Caco-2 (cell line): ENCODE measurements at regions not wholly inside any gene's neighbourhood (a gene's known extent, or its start where the extent isn't known, plus 50 kb on each side); places are given as distances from the start of the nearest gene placed in this dataset.

Experiments used
- BruUV-seq: library from RNA; stranded (reverse); fragments of 400-500 nt; replicated peaks from 2 replicates; lab custom pipeline; 2021; lab: Mats Ljungman, UMichigan
- CTCF ChIA-PET: fragments of 300-600 bp; sonication (Branson Sonifier 250); formaldehyde crosslinking; loops from one replicate; lab custom pipeline; 2022; ENCODE audit warnings: antibody characterized with exemption; lab: Charles Lee
- POLR2A ChIA-PET: fragments of 300-600 bp; sonication (Branson Sonifier 250); formaldehyde crosslinking; loops from one replicate; lab custom pipeline; 2022; ENCODE audit warnings: antibody characterized with exemption; lab: Charles Lee
- DNase-seq, 2 experiments: peaks; one replicate each; pipeline versions ENCODE4 v3.0.0 to v3.0.0-alpha.2; 2020 to 2022
- H3K27me3 ChIP-seq: replicated peaks from 2 replicates; pipeline ENCODE4 v1.6.0; 2011; ENCODE audit warnings: low read length; ENCODE audit not compliant: control insufficient read depth, insufficient read depth
- H3K36me3 ChIP-seq: 2 replicates; pipeline ENCODE4 v1.5.1; 2011; ENCODE audit warnings: low read length; ENCODE audit not compliant: control insufficient read depth, insufficient read depth
- H3K4me1 ChIP-seq: fragments of 250-450 bp; sonication (Bioruptor Pico); 2 replicates; pipeline ENCODE4 v1.5.1; 2020; ENCODE audit warnings: mild to moderate bottlenecking
- H3K4me3 ChIP-seq: 2 replicates; pipeline ENCODE4 v1.5.1; 2011; ENCODE audit warnings: low read depth, mild to moderate bottlenecking, control low read depth, low read length
- H3K9me3 ChIP-seq: fragments of 250-450 bp; sonication (Bioruptor Pico); 2 replicates; pipeline ENCODE4 v1.5.1; 2020; ENCODE audit warnings: mild to moderate bottlenecking, moderate library complexity
- H3K27ac Mint-ChIP-seq: one replicate; pipeline ENCODE4 v1.8.0; 2022; ENCODE audit warnings: mixed read lengths; ENCODE audit not compliant: unreplicated experiment
- H3K27me3 Mint-ChIP-seq: one replicate; pipeline ENCODE4 v1.8.0; 2022; ENCODE audit warnings: mixed read lengths; ENCODE audit not compliant: insufficient read depth, unreplicated experiment
- H3K36me3 Mint-ChIP-seq: one replicate; pipeline ENCODE4 v1.8.0; 2022; ENCODE audit warnings: mild to moderate bottlenecking, mixed read lengths; ENCODE audit not compliant: insufficient read depth, unreplicated experiment
- H3K4me1 Mint-ChIP-seq: one replicate; pipeline ENCODE4 v1.8.0; 2022; ENCODE audit warnings: low read depth, mixed read lengths; ENCODE audit not compliant: unreplicated experiment
- H3K4me3 Mint-ChIP-seq: one replicate; pipeline ENCODE4 v1.8.0; 2022; ENCODE audit warnings: mild to moderate bottlenecking, moderate library complexity, mixed read lengths; ENCODE audit not compliant: unreplicated experiment
- H3K9me3 Mint-ChIP-seq: one replicate; pipeline ENCODE4 v1.8.0; 2022; ENCODE audit warnings: mixed read lengths; ENCODE audit not compliant: unreplicated experiment
- CTCF ChIP-seq, 2 experiments: fragments of 200-600 bp in 1 of 2; IDR thresholded peaks; 1 replicate in 1 of 2; 2 replicates in 1 of 2; pipeline versions ENCODE4 v1.5.1 to v1.8.0; 2011 to 2022; ENCODE audit warnings: antibody characterized with exemption in 1 of 2, control low read depth in 1 of 2, inconsistent platforms in 1 of 2, low read depth in 1 of 2, low read length in 1 of 2, mild to moderate bottlenecking in 1 of 2, moderate library complexity in 1 of 2; ENCODE audit not compliant: insufficient read depth in 1 of 2, severe bottlenecking in 1 of 2, unreplicated experiment in 1 of 2
- intact Hi-C: fragments of 100-400 bp; cut with micrococcal nuclease; formaldehyde crosslinking; loops from one replicate; pipeline ENCODE4 v1.10.0; 2022; ENCODE audit not compliant: unreplicated experiment

GRCh38 chr12:68521321-68521839 is 89.3 kb upstream of the RAP1B start:
- no peaks in the 10 kb centered on the region for H3K27me3 ChIP-seq
- CTCF ChIA-PET: no interaction called here

GRCh38 chr12:68521848-68522502 is 88.7 kb upstream of the RAP1B start:
- ChIA-PET CTCF (no interaction called here), POLR2A (no interaction called here)
- H3K4me1 Mint-ChIP-seq: no peaks in the 10 kb centered on the region
- Histone ChIP-seq H3K9me3 (0 out of 2 replicates have a peak, but pooled peaks cover 4% of the 10 kb centered on the region), H3K4me3 (no peak overlapping the region), H3K27me3 (no peaks in the 10 kb centered on the region), H3K36me3 (no peaks in the 10 kb centered on the region), H3K4me1 (no peaks in the 10 kb centered on the region)
- H3K36me3 Mint-ChIP-seq: peaks cover 4% of the 10 kb centered on the region
- BruUV-seq: no TSS peak
- intact Hi-C loops: no loop called here
- no peak overlapping the region for H3K27ac Mint-ChIP-seq
- H3K9me3 Mint-ChIP-seq: no peaks in the 10 kb centered on the region
- no peak for DNase-seq
- H3K4me3 Mint-ChIP-seq: no peak overlapping the region
- H3K27me3 Mint-ChIP-seq: no peaks in the 10 kb centered on the region
- no peak for TF ChIP-seq CTCF (IDR thresholded peaks at IDR 0.05; ENCODE audit: insufficient read depth in 1 of 2, low read depth in 1 of 2, low read length in 1 of 2, severe bottlenecking in 1 of 2, unreplicated experiment in 1 of 2)

More at GRCh38 chr12:68521321-68521839, 89.3 kb upstream of the RAP1B start:
- no peak overlapping the region for H3K27ac Mint-ChIP-seq
- no peak for DNase-seq
- no TSS peak for BruUV-seq
- no peaks in the 10 kb centered on the region for H3K9me3 ChIP-seq
- H3K4me3 ChIP-seq: no peak overlapping the region
- no peak overlapping the region for H3K4me3 Mint-ChIP-seq
- no peaks in the 10 kb centered on the region for H3K9me3 Mint-ChIP-seq
- H3K4me1 Mint-ChIP-seq: no peaks in the 10 kb centered on the region
- H3K4me1 ChIP-seq: no peaks in the 10 kb centered on the region
- no peaks in the 10 kb centered on the region for H3K36me3 ChIP-seq
- H3K36me3 Mint-ChIP-seq: peaks cover 5% of the 10 kb centered on the region
- intact Hi-C loops: no loop called here
- H3K27me3 Mint-ChIP-seq: no peaks in the 10 kb centered on the region
- TF ChIP-seq CTCF (IDR thresholded peaks at IDR 0.05; ENCODE audit: insufficient read depth in 1 of 2, low read depth in 1 of 2, low read length in 1 of 2, severe bottlenecking in 1 of 2, unreplicated experiment in 1 of 2): no peak
- POLR2A ChIA-PET: no interaction called here

- no peaks in the 10 kb centered on the region for H3K4me1 ChIP-seq
- H3K9me3 ChIP-seq: 0 out of 2 replicates have a peak, but pooled peaks cover 4% of the 10 kb centered on the region
Observed at GRCh38 chr12:68529466-68529865, 81.2 kb upstream of the RAP1B start.

More at GRCh38 chr12:68529466-68529865, 81.2 kb upstream of the RAP1B start:
- POLR2A ChIA-PET: interaction anchor here (0.6 kb wide), 1 partner anchor 73 kb away, joined by 3 read pairs; no protein-coding TSS in a partner anchor
- TF ChIP-seq CTCF (IDR thresholded peaks at IDR 0.05; ENCODE audit: insufficient read depth in 1 of 2, low read depth in 1 of 2, low read length in 1 of 2, severe bottlenecking in 1 of 2, unreplicated experiment in 1 of 2): no peak
- Mint-ChIP-seq H3K4me3 (no peak overlapping the region), H3K4me1 (no peaks in the 10 kb centered on the region), H3K36me3 (no peaks in the 10 kb centered on the region), H3K9me3 (no peaks in the 10 kb centered on the region), H3K27me3 (no peaks in the 10 kb centered on the region), H3K27ac (no peak overlapping the region)
- intact Hi-C loops: no loop called here
- no peaks in the 10 kb centered on the region for H3K36me3 ChIP-seq
- no peak for DNase-seq
- no peaks in the 10 kb centered on the region for H3K27me3 ChIP-seq
- H3K4me3 ChIP-seq: no peak overlapping the region
- no TSS peak for BruUV-seq
- CTCF ChIA-PET: no interaction called here
